ENCODE measurements at regions not wholly inside any gene's neighbourhood (a gene's known extent, or its start where the extent isn't known, plus 50 kb on each side); places are given as distances from the start of the nearest gene placed in this dataset.

DNA sequence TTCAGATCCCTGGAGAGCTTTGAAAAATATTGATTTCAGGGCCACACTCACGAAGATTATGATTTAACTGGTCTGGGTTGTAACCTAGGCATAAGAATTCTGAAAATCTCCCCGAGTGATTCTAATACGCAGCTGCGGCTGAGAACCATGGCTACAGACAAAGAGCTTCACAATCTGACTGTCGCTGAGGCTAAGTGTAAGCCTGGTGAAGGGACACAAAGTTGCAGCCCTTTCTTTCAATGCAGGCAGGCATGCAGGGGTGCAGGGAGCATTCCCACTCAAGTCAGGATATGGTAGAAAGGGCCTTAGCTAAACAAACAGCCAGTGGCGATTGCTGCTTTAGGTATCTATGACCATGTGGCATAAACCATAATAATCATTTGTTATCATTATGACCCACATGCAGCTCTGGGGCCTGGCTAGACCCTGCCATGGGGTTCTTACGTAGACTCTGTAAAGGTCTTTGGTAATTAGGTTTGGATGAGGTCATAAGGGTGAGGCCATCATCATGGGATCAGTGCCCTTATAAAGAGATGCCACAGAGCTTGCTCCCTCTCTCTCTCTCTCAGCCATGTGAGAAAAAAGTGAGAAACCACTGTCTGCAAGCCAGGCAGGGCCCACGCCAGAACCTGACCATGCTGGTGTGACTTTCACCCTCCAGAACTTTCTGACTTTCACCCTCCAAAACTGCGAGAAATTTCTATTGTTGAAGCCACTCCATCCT lies 88.4 kb upstream of the LANCL2 start:
- Histone ChIP-seq H3K9me3 (no peaks in the 10 kb centered on the region), H3K4me1 (ENCODE audit: control insufficient read depth in 1 of 2, insufficient read depth in 2 of 2, low read depth in 1 of 2, low read length in 1 of 2) (no peaks in the 10 kb centered on the region; a peak in 1 of 4 replicates), H3K9me2 (no peaks in the 10 kb centered on the region), H3K9ac (no peak overlapping the region), H4K20me1 (ENCODE audit: insufficient read depth) (no peaks in the 10 kb centered on the region), H3K27ac (ENCODE audit: low read depth in 2 of 2, low read length in 1 of 2) (no peak overlapping the region), H3K4me3 (ENCODE audit: low read depth in 2 of 2, low read length in 1 of 2) (no peak overlapping the region), H3K4me2 (no peak overlapping the region), H2AFZ (ENCODE audit: low read depth) (no peak overlapping the region), H3K36me3 (replicated peaks in 1 of 2; ENCODE audit: control insufficient read depth in 1 of 2, insufficient read depth in 2 of 2, low read length in 1 of 2) (no peaks in the 10 kb centered on the region), H3K79me2 (ENCODE audit: insufficient read depth) (no peaks in the 10 kb centered on the region), H3K27me3 (ENCODE audit: insufficient read depth) (no peaks in the 10 kb centered on the region), H3F3A (replicated peaks; ENCODE audit: insufficient read depth) (no peaks in the 10 kb centered on the region)
- TF ChIP-seq GATA2 (CRISPR knock-in tag; IDR thresholded peaks at IDR 0.05) (no peak), CHD2 (IDR thresholded peaks at IDR 0.05; ENCODE audit: low read length, partially characterized antibody) (no peak)
- ChIA-PET POLR2A (interaction anchor here (1.0 kb wide), 1 partner anchor 89 kb away, joined by 3 read pairs; no protein-coding TSS in a partner anchor), CTCF (interaction anchor here (0.6 to 12.3 kb wide), 11 partner anchors 8 to 503 kb away, joined by 3 to 166 read pairs (median 5); no protein-coding TSS in a partner anchor)
- no peak for DNase-seq
- WGBS (ENCODE audit: low lambda C conversion rate): 71% methylated on average over 9 of the region's 9 CpGs

DNA sequence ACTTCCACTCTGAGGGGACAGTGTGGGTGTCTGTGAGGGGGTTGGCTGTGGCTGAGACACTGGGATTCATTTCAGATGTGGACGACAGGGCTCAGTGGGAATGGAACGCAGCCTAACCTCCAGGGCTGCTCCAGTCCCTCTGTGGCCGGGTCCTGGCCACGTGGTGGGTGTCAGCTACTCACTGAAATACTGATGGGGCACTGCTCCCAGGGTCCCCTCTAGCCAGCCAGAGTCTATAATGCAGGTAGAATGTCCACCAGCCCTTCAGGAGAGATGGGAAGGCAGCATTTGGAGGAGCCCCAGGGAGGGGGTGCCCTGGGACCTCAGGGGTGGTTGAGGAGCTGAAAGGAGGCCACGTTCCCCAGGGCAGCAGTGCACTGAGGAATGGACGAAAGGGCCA lies 87.2 kb upstream of the LANCL2 start:
- H4K20me1 ChIP-seq (ENCODE audit: insufficient read depth): no peaks in the 10 kb centered on the region
- no peaks in the 10 kb centered on the region for H3K36me3 ChIP-seq (replicated peaks in 1 of 2; ENCODE audit: control insufficient read depth in 1 of 2, insufficient read depth in 2 of 2, low read length in 1 of 2)
- H3K79me2 ChIP-seq (ENCODE audit: insufficient read depth): no peaks in the 10 kb centered on the region
- no peak overlapping the region for H3K9ac ChIP-seq
- ChIA-PET CTCF (interaction anchor here (1.2 to 12.3 kb wide), 10 partner anchors 11 to 504 kb away, joined by 3 to 166 read pairs (median 20); no protein-coding TSS in a partner anchor), POLR2A (no interaction called here)
- no peaks in the 10 kb centered on the region for H3K27me3 ChIP-seq (ENCODE audit: insufficient read depth)
- H3K4me1 ChIP-seq (ENCODE audit: control insufficient read depth in 1 of 2, insufficient read depth in 2 of 2, low read depth in 1 of 2, low read length in 1 of 2): no peaks in the 10 kb centered on the region; a peak in 1 of 4 replicates
- no peaks in the 10 kb centered on the region for H3K9me3 ChIP-seq
- WGBS (ENCODE audit: low lambda C conversion rate): 51% methylated on average over 6 of the region's 6 CpGs
- no peak overlapping the region for H3K27ac ChIP-seq (ENCODE audit: low read depth in 2 of 2, low read length in 1 of 2)
- no peak overlapping the region for H2AFZ ChIP-seq (ENCODE audit: low read depth)
- H3K4me3 ChIP-seq (ENCODE audit: low read depth in 2 of 2, low read length in 1 of 2): no peak overlapping the region
- TF ChIP-seq FOSL2 (IDR thresholded peaks at IDR 0.05; ENCODE audit: borderline replicate concordance, low read depth) (no peak), GATA2 (CRISPR knock-in tag; IDR thresholded peaks at IDR 0.05) (no peak), EZH2phosphoT487 (IDR thresholded peaks at IDR 0.05; ENCODE audit: borderline replicate concordance, low read depth) (no peak), SMC3 (IDR thresholded peaks at IDR 0.05; ENCODE audit: low read depth, low read length) (no peak), MEF2A (IDR thresholded peaks at IDR 0.05; ENCODE audit: borderline replicate concordance, low read depth) (no peak), TCF12 (IDR thresholded peaks at IDR 0.05) (no peak), ELF1 (IDR thresholded peaks at IDR 0.05) (no peak)
- TF ChIP-seq, protein P1, sequence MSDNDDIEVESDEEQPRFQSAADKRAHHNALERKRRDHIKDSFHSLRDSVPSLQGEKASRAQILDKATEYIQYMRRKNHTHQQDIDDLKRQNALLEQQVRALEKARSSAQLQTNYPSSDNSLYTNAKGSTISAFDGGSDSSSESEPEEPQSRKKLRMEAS (IDR thresholded peaks at IDR 0.05; ENCODE audit: low read depth): no peak
- no peaks in the 10 kb centered on the region for H3F3A ChIP-seq (replicated peaks; ENCODE audit: insufficient read depth)
- H3K4me2 ChIP-seq: no peak overlapping the region
- H3K9me2 ChIP-seq: no peaks in the 10 kb centered on the region
- no peak for DNase-seq

DNA sequence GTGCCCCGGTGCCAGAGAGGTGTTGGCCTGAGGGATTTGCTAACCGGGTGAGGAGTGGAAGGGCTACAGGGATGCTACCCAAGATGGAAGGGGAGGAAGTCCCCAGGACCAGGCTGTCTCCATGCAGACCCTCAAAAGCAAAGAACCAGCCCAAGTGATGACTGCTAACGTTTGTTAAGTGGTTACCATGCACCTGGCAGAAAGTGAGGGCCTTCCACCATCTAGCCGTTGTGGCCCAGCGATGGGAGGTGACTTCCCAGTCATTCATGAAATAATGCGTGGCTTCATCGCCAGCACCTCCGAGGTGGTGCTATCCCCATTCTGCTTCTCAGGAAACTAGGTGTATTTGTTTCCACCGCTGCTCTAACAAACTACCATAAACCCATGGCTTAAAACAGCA lies 86.8 kb upstream of the LANCL2 start:
- Histone ChIP-seq H3K9me2 (no peaks in the 10 kb centered on the region), H3K79me2 (ENCODE audit: insufficient read depth) (no peaks in the 10 kb centered on the region), H3K4me1 (ENCODE audit: control insufficient read depth in 1 of 2, insufficient read depth in 2 of 2, low read depth in 1 of 2, low read length in 1 of 2) (no peaks in the 10 kb centered on the region; a peak in 1 of 4 replicates), H3K4me3 (ENCODE audit: low read depth in 2 of 2, low read length in 1 of 2) (no peak overlapping the region), H3K27ac (ENCODE audit: low read depth in 2 of 2, low read length in 1 of 2) (no peak overlapping the region), H3K4me2 (no peak overlapping the region), H3K9ac (no peak overlapping the region), H3K9me3 (no peaks in the 10 kb centered on the region), H3K27me3 (ENCODE audit: insufficient read depth) (no peaks in the 10 kb centered on the region), H4K20me1 (ENCODE audit: insufficient read depth) (no peaks in the 10 kb centered on the region), H3K36me3 (replicated peaks in 1 of 2; ENCODE audit: control insufficient read depth in 1 of 2, insufficient read depth in 2 of 2, low read length in 1 of 2) (no peaks in the 10 kb centered on the region), H3F3A (replicated peaks; ENCODE audit: insufficient read depth) (no peaks in the 10 kb centered on the region), H2AFZ (ENCODE audit: low read depth) (no peak overlapping the region)
- 66% methylated on average over 9 of the region's 9 CpGs for WGBS (ENCODE audit: low lambda C conversion rate)
- DNase-seq: no peak
- CTCF ChIA-PET: interaction anchor here (1.7 to 12.3 kb wide), 9 partner anchors 11 to 504 kb away, joined by 4 to 166 read pairs (median 27); no protein-coding TSS in a partner anchor
- POLR2A ChIA-PET: no interaction called here
- TF ChIP-seq FOXM1 (IDR thresholded peaks at IDR 0.05; ENCODE audit: low read depth) (no peak), USF2 (IDR thresholded peaks at IDR 0.05; ENCODE audit: borderline replicate concordance, low read depth, low read length) (no peak), CHD2 (IDR thresholded peaks at IDR 0.05; ENCODE audit: low read length, partially characterized antibody) (no peak), FOSL2 (IDR thresholded peaks at IDR 0.05; ENCODE audit: borderline replicate concordance, low read depth) (no peak), RAD21 (IDR thresholded peaks at IDR 0.05; ENCODE audit: low read length) (no peak), EZH2phosphoT487 (IDR thresholded peaks at IDR 0.05; ENCODE audit: borderline replicate concordance, low read depth) (no peak), TEAD4 (IDR thresholded peaks at IDR 0.05; ENCODE audit: borderline replicate concordance, insufficient read depth) (no peak), SMC3 (IDR thresholded peaks at IDR 0.05; ENCODE audit: low read depth, low read length) (no peak), JUND (IDR thresholded peaks at IDR 0.05) (no peak), USF1 (IDR thresholded peaks at IDR 0.05; ENCODE audit: borderline replicate concordance, low read depth) (no peak)
- TF ChIP-seq, protein P1 (IDR thresholded peaks at IDR 0.05; ENCODE audit: low read depth): no peak
